K562 (cell line): ENCODE measurements at regions not wholly inside any gene's neighbourhood (a gene's known extent, or its start where the extent isn't known, plus 50 kb on each side); places are given as distances from the start of the nearest gene placed in this dataset.

Experiments
- ATAC-seq: fragments of 200-7000 bp; cut with Tn5 transposase; 3 replicates; pipeline ENCODE4 v1.9.1; 2020; ENCODE audit warnings: moderate library complexity
- BruUV-seq: library from RNA; stranded (reverse); fragments of 400-500 nt; replicated peaks from 2 replicates; lab custom pipeline; 2021; lab: Mats Ljungman, UMichigan
- CTCF ChIA-PET: fragments of 300-600 bp; formaldehyde crosslinking; extraction: SDS; loops from one replicate; lab custom pipeline; 2021; ENCODE audit warnings: low intra/inter-chr PET ratio; lab: Yijun Ruan, JAX
- POLR2A ChIA-PET: fragments of 300-600, 350-650 bp; sonication (Branson Sonifier 250); formaldehyde crosslinking; extraction: SDS; loops from one replicate; lab custom pipeline; 2021; ENCODE audit warnings: antibody characterized with exemption, inconsistent platforms; lab: Yijun Ruan, JAX
- DNase-seq, 4 experiments: peaks; one replicate each; pipeline versions ENCODE4 v3.0.0 to v3.0.0-alpha.2; 2011 to 2018; ENCODE audit warnings: low spot score in 3 of 4, mixed read lengths in 3 of 4; ENCODE audit errors: extremely low read depth in 1 of 4
- FAIRE-seq: peaks from 2 replicates; lab custom pipeline; 2011; peaks lifted over from hg19 to GRCh38; lab: Jason Lieb, UNC
- H2AFZ ChIP-seq: 2 replicates; pipeline ENCODE4 v1.6.0; 2011; ENCODE audit warnings: low read depth, low read length, control low read depth, inconsistent platforms
- H3K27ac ChIP-seq: fragments of 200-600 bp; 3 replicates; pipeline ENCODE4 v1.8.0; 2011; ENCODE audit warnings: low read depth, mild to moderate bottlenecking, control low read depth, inconsistent platforms, low read length, moderate library complexity, mixed read lengths; ENCODE audit errors: extremely low read depth
- H3K27me3 ChIP-seq, 2 experiments: fragments of 300-600 bp in 1 of 2; 2 replicates in 1 of 2; 3 replicates in 1 of 2; pipeline versions ENCODE4 v1.6.0 to v1.8.0; 2011; ENCODE audit warnings: inconsistent platforms in 2 of 2, low read length in 2 of 2, mild to moderate bottlenecking in 1 of 2, mixed read lengths in 1 of 2, moderate library complexity in 1 of 2; ENCODE audit not compliant: control insufficient read depth in 2 of 2, insufficient read depth in 2 of 2
- H3K36me3 ChIP-seq: fragments of 300-600 bp; 3 replicates; pipeline ENCODE4 v1.8.0; 2011; ENCODE audit warnings: mild to moderate bottlenecking, low read length, inconsistent platforms; ENCODE audit not compliant: control insufficient read depth, insufficient read depth
- H3K4me1 ChIP-seq, 2 experiments: fragments of 200-600 bp in 1 of 2; replicated peaks in 1 of 2; 2 replicates in 1 of 2; 3 replicates in 1 of 2; pipeline versions ENCODE4 v1.5.1 to v1.8.0; 2011; ENCODE audit warnings: inconsistent platforms in 2 of 2, low read length in 2 of 2, mild to moderate bottlenecking in 1 of 2, mixed read lengths in 1 of 2, moderate library complexity in 1 of 2; ENCODE audit not compliant: control insufficient read depth in 2 of 2, insufficient read depth in 2 of 2
- H3K4me2 ChIP-seq: 2 replicates; pipeline ENCODE4 v1.6.1; 2011; ENCODE audit warnings: low read length, control low read depth, inconsistent platforms, mixed read lengths; ENCODE audit not compliant: insufficient read depth
- H3K4me3 ChIP-seq: fragments of 200-600 bp; sonication (generic), shearing (Covaris generic); 2 replicates; pipeline ENCODE4 v1.5.1; 2016; ENCODE audit warnings: control low read depth, inconsistent platforms
- H3K79me2 ChIP-seq: fragments of 200-600 bp; 3 replicates; pipeline ENCODE4 v1.8.0; 2011; ENCODE audit warnings: low read length, inconsistent platforms; ENCODE audit not compliant: control insufficient read depth, insufficient read depth
- H3K9ac ChIP-seq, 2 experiments: 2 replicates each; pipeline versions ENCODE4 v1.6.0 to v1.6.1; 2011; ENCODE audit warnings: low read depth in 2 of 2, low read length in 2 of 2, control low read depth in 1 of 2, inconsistent platforms in 1 of 2, mild to moderate bottlenecking in 1 of 2, mixed read lengths in 1 of 2; ENCODE audit not compliant: insufficient read depth in 1 of 2
- H3K9me1 ChIP-seq: one replicate; pipeline ENCODE4 v1.6.0; 2011; ENCODE audit warnings: inconsistent platforms, mild to moderate bottlenecking, low read length, moderate library complexity; ENCODE audit not compliant: control insufficient read depth, insufficient read depth
- H3K9me3 ChIP-seq: replicated peaks from 2 replicates; pipeline ENCODE4 v1.5.1; 2011; ENCODE audit warnings: low read depth, low read length, inconsistent platforms; ENCODE audit not compliant: control insufficient read depth, insufficient read depth
- H4K20me1 ChIP-seq: replicated peaks from 2 replicates; pipeline ENCODE4 v1.6.1; 2011; ENCODE audit warnings: low read length, inconsistent platforms, mixed read lengths; ENCODE audit not compliant: control insufficient read depth, insufficient read depth
- CTCFL ChIP-seq: IDR thresholded peaks from 2 replicates; pipeline ENCODE4 v1.6.1; 2011; ENCODE audit warnings: borderline replicate concordance, low read depth, mild to moderate bottlenecking, moderate library complexity, low read length; ENCODE audit not compliant: insufficient read depth, poor library complexity, severe bottlenecking
- DMBX1 ChIP-seq: fragments of 250-450 bp; sonication (Bioruptor Pico); IDR thresholded peaks from 2 replicates; pipeline ENCODE4 v1.8.0; 2022; ENCODE audit warnings: inconsistent platforms, mild to moderate bottlenecking, moderate library complexity, borderline replicate concordance
- E2F8 ChIP-seq: fragments of 450-650 bp; IDR thresholded peaks from 2 replicates; pipeline ENCODE4 v1.7.1; 2018; ENCODE audit warnings: mild to moderate bottlenecking, low read depth; ENCODE audit not compliant: partially characterized antibody
- ZNF146 ChIP-seq: IDR thresholded peaks from one replicate; pipeline ENCODE4 v1.6.1; 2018; ENCODE audit warnings: missing compliant biosample characterization; ENCODE audit not compliant: unreplicated experiment
- ZNF224 ChIP-seq: sonication (generic); formaldehyde crosslinking; IDR thresholded peaks from 2 replicates; pipeline ENCODE4 v1.8.0; 2022; ENCODE audit warnings: mild to moderate bottlenecking, missing genetic modification reagents
- ZNF311 ChIP-seq: fragments of 250-450 bp; sonication (Bioruptor Pico); IDR thresholded peaks from 2 replicates; pipeline ENCODE4 v1.4.0; 2020; ENCODE audit warnings: mild to moderate bottlenecking, moderate library complexity
- WGBS: fragments of 100-300 bp; shearing (Covaris generic); methylation state at CpG from one replicate; pipeline ENCODE4 v1.1.6; 2016; ENCODE audit warnings: low coverage, mixed read lengths; ENCODE audit not compliant: insufficient coverage; ENCODE audit errors: missing lambda C conversion rate; 5-methylcytosine and 5-hydroxymethylcytosine counted together
- in situ Hi-C: fragments of 300-500 bp; cut with MboI; formaldehyde crosslinking; loops from 4 replicates; pipeline ENCODE4 v1.15.0; 2018; ENCODE audit warnings: inconsistent platforms, mixed read lengths
- intact Hi-C: fragments of 100-400 bp; cut with micrococcal nuclease; formaldehyde crosslinking; loops from 2 replicates; pipeline ENCODE4 v1.14.2; 2022

GRCh38 chr5:39665328-39665727 lies 240.5 kb upstream of the DAB2 start (continued):
- TF ChIP-seq E2F8, result no peak
- no peak for TF ChIP-seq CTCFL
- no peak for TF ChIP-seq ZNF224 (CRISPR knock-in tag)
- TF ChIP-seq DMBX1 (CRISPR knock-in tag), result no peak

- TF ChIP-seq ZNF311 (CRISPR knock-in tag) (no peak), ZNF146 (CRISPR knock-in tag) (no peak)
- BruUV-seq, result no TSS peak
- Histone ChIP-seq H2AFZ (no peak overlapping the region), H3K9me1 (no peaks in the 10 kb centered on the region), H3K4me2 (no peak overlapping the region), H3K4me1 (peaks cover 0 to 6% of the 10 kb centered on the region in 2 experiments; a peak in 2 of 5 replicates), H3K9ac (no peak overlapping the region), H3K27ac (no peak overlapping the region), H4K20me1 (no peaks in the 10 kb centered on the region), H3K27me3 (no peaks in the 10 kb centered on the region), H3K9me3 (no peaks in the 10 kb centered on the region), H3K79me2 (no peaks in the 10 kb centered on the region), H3K4me3 (no peak overlapping the region), H3K36me3 (no peaks in the 10 kb centered on the region)
- 1% methylated on average over 3 of the region's 3 CpGs for whole genome bisulfite sequencing
- ChIA-PET POLR2A (no interaction called here), CTCF (no interaction called here)
- FAIRE-seq, result no peak
- intact Hi-C loops, result no loop called here
- ATAC-seq, result no peak
- in situ Hi-C loops, result no loop called here
- DNase-seq, result no peak
Measured at GRCh38 chr5:39662945-39663344, 238.2 kb upstream of the DAB2 start.
